HepG2 (cell line): ENCODE measurements at regions not wholly inside any gene's neighbourhood (a gene's known extent, or its start where the extent isn't known, plus 50 kb on each side); places are given as distances from the start of the nearest gene placed in this dataset.

ENCODE experiments used
- ATAC-seq: fragments of 200-7000 bp; cut with Tn5 transposase; 3 replicates; pipeline ENCODE4 v1.9.1; 2020; ENCODE audit warnings: mild to moderate bottlenecking, moderate library complexity
- BruUV-seq: library from RNA; stranded (reverse); fragments of 400-500 nt; replicated peaks from 2 replicates; lab custom pipeline; 2021; lab: Mats Ljungman, UMichigan
- CTCF ChIA-PET: fragments of 300-600 bp; formaldehyde crosslinking; extraction: SDS; loops from one replicate; lab custom pipeline; 2021; ENCODE audit warnings: low total read pairs, inconsistent platforms, low intra/inter-chr PET ratio; lab: Yijun Ruan, JAX
- POLR2A ChIA-PET: fragments of 350-600 bp; sonication (Branson Sonifier 250); formaldehyde crosslinking; loops from one replicate; lab custom pipeline; 2020; ENCODE audit warnings: antibody characterized with exemption, inconsistent platforms; lab: Yijun Ruan, JAX
- DNase-seq: peaks from one replicate; pipeline ENCODE4 v3.0.0-alpha.2; 2015; ENCODE audit warnings: low spot score
- FAIRE-seq: peaks from 3 replicates; lab custom pipeline; 2011; peaks lifted over from hg19 to GRCh38; lab: Jason Lieb, UNC
- H2AFZ ChIP-seq: one replicate; pipeline ENCODE4 v1.6.1; 2011; ENCODE audit warnings: low read length, inconsistent platforms
- H3K27ac ChIP-seq: fragments of 300-600 bp; 3 replicates; pipeline ENCODE4 v1.8.0; 2011; ENCODE audit warnings: mixed run types, mild to moderate bottlenecking, mixed read lengths, low read length, inconsistent platforms; ENCODE audit not compliant: insufficient read depth; ENCODE audit errors: extremely low read length
- H3K27me3 ChIP-seq, 2 experiments: fragments of 200-600 bp in 1 of 2; 2 replicates in 1 of 2; 3 replicates in 1 of 2; pipeline versions ENCODE4 v1.6.0 to v1.8.0; 2011; ENCODE audit warnings: low read length in 2 of 2, mild to moderate bottlenecking in 2 of 2, moderate library complexity in 2 of 2, inconsistent platforms in 1 of 2; ENCODE audit not compliant: insufficient read depth in 2 of 2, control insufficient read depth in 1 of 2
- H3K36me3 ChIP-seq, 2 experiments: fragments of 200-600 bp in 1 of 2; replicated peaks in 1 of 2; 2 replicates in 1 of 2; 3 replicates in 1 of 2; pipeline versions ENCODE4 v1.5.1 to v1.8.0; 2011; ENCODE audit warnings: low read length in 2 of 2, inconsistent platforms in 1 of 2; ENCODE audit not compliant: insufficient read depth in 2 of 2, control insufficient read depth in 1 of 2
- H3K4me1 ChIP-seq: 2 replicates; pipeline ENCODE4 v1.5.1; 2012; ENCODE audit warnings: low read length, inconsistent platforms; ENCODE audit not compliant: insufficient read depth
- H3K4me2 ChIP-seq: 2 replicates; pipeline ENCODE4 v1.6.0; 2011; ENCODE audit warnings: low read depth, low read length, inconsistent platforms
- H3K4me3 ChIP-seq, 3 experiments: fragments of 200-600 bp in 1 of 3; sonication (generic), shearing (Covaris generic) in 1 of 3; replicated peaks in 1 of 3; 2 replicates each; pipeline ENCODE4 v1.5.1; 2011 to 2016; ENCODE audit warnings: low read length in 3 of 3, inconsistent platforms in 2 of 3, low read depth in 2 of 3, mild to moderate bottlenecking in 2 of 3, control low read depth in 1 of 3, mixed read lengths in 1 of 3; ENCODE audit not compliant: insufficient read depth in 1 of 3
- H3K79me2 ChIP-seq: one replicate; pipeline ENCODE4 v1.6.1; 2011; ENCODE audit warnings: low read length, inconsistent platforms; ENCODE audit not compliant: insufficient read depth
- H3K9ac ChIP-seq: 2 replicates; pipeline ENCODE4 v1.6.0; 2011; ENCODE audit warnings: mild to moderate bottlenecking, low read depth, low read length, inconsistent platforms; ENCODE audit not compliant: insufficient read depth
- H3K9me3 ChIP-seq: 2 replicates; pipeline ENCODE4 v1.5.1; 2012; ENCODE audit warnings: mild to moderate bottlenecking, low read length
- H4K20me1 ChIP-seq: 2 replicates; pipeline ENCODE4 v1.6.0; 2011; ENCODE audit warnings: inconsistent platforms, mild to moderate bottlenecking, low read length, moderate library complexity; ENCODE audit not compliant: insufficient read depth
- ATM ChIP-seq: fragments of 450-650 bp; IDR thresholded peaks from 2 replicates; pipeline ENCODE4 v1.7.1; 2017; ENCODE audit warnings: mild to moderate bottlenecking, borderline replicate concordance
- HDAC2 ChIP-seq: sonication (generic); formaldehyde crosslinking; IDR thresholded peaks from 2 replicates; pipeline ENCODE4 v1.4.0; 2020; ENCODE audit warnings: missing genetic modification reagents
- STAG1 ChIP-seq: sonication (generic); formaldehyde crosslinking; IDR thresholded peaks from 2 replicates; pipeline ENCODE4 v1.4.0; 2020; ENCODE audit warnings: missing genetic modification reagents
- WGBS: methylation state at CpG from one replicate; pipeline ENCODE4 v1.1.6; 2017; ENCODE audit warnings: low lambda C conversion rate; 5-methylcytosine and 5-hydroxymethylcytosine counted together
- in situ Hi-C: cut with HindIII; loops from 2 replicates; pipeline ENCODE4 v1.10.0; 2017; ENCODE audit warnings: low pct_unique_long_range_greater_than_20kb; ENCODE audit not compliant: extremely low pct_ligation_motif_present
- intact Hi-C: fragments of 100-400 bp; cut with micrococcal nuclease; formaldehyde crosslinking; loops from one replicate; pipeline ENCODE4 v1.10.0; 2022; ENCODE audit not compliant: unreplicated experiment
- TF ChIP-seq, protein P1 (sequence below): sonication (generic); formaldehyde crosslinking; IDR thresholded peaks from 2 replicates; pipeline ENCODE4 v1.5.0; 2020; ENCODE audit warnings: mild to moderate bottlenecking, missing genetic modification reagents, moderate library complexity

- ATAC-seq: peak; percentile 73
These were observed 171.4 kb downstream of the NSUN3 start for GRCh38 chr3:94234177-94234788.

DNA sequence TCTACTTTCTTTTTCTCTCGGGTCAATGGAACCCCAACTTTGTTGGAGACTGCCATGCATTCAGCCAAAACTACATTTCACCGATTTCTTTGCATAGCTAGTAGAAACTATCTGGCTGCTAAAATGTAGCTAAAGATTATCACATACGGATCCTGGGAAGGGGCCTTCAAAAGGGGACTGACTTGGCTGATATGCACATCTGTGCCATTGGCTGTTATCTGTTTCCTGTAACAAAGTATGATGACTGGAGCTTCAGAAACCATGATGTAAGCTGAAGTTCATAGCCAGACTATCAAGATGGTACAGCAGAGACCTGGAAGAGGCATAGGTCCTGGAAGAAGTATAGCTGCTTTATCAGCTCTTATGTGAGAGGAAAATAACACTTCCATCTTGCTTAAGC is 179.1 kb downstream of the NSUN3 start:
- intact Hi-C loops: loop anchor here (10.0 kb wide), 1 partner anchor 237 kb away; no protein-coding TSS in a partner anchor
- no peaks in the 10 kb centered on the region for H3K9me3 ChIP-seq
- ChIA-PET POLR2A (no interaction called here), CTCF (no interaction called here)
- ATAC-seq (no peak), FAIRE-seq (no peak), DNase-seq (no peak)
- H3K4me2 ChIP-seq: no peak overlapping the region
- in situ Hi-C loops: no loop called here
- H3K79me2 ChIP-seq: no peaks in the 10 kb centered on the region
- H2AFZ ChIP-seq: no peak overlapping the region
- H3K27me3 ChIP-seq: no peaks in the 10 kb centered on the region; a peak in 1 of 5 replicates
- 1% methylated on average over 3 of the region's 3 CpGs for WGBS
- no peak overlapping the region for H3K9ac ChIP-seq
- TF ChIP-seq ATM: no peak
- no peaks in the 10 kb centered on the region for H3K36me3 ChIP-seq
- H3K4me1 ChIP-seq: no peaks in the 10 kb centered on the region
- H4K20me1 ChIP-seq: no peaks in the 10 kb centered on the region
- H3K27ac ChIP-seq: no peak overlapping the region
- no peak overlapping the region for H3K4me3 ChIP-seq
- BruUV-seq: no TSS peak

More at GRCh38 chr3:94234177-94234788, 171.4 kb downstream of the NSUN3 start:
- H3K9me3 ChIP-seq: no peaks in the 10 kb centered on the region
- no peak overlapping the region for H3K9ac ChIP-seq
- intact Hi-C loops (no loop called here), in situ Hi-C loops (no loop called here)
- TF ChIP-seq HDAC2 (CRISPR knock-in tag) (no peak), STAG1 (CRISPR knock-in tag) (peak; percentile 46)
- TF ChIP-seq, protein P1, sequence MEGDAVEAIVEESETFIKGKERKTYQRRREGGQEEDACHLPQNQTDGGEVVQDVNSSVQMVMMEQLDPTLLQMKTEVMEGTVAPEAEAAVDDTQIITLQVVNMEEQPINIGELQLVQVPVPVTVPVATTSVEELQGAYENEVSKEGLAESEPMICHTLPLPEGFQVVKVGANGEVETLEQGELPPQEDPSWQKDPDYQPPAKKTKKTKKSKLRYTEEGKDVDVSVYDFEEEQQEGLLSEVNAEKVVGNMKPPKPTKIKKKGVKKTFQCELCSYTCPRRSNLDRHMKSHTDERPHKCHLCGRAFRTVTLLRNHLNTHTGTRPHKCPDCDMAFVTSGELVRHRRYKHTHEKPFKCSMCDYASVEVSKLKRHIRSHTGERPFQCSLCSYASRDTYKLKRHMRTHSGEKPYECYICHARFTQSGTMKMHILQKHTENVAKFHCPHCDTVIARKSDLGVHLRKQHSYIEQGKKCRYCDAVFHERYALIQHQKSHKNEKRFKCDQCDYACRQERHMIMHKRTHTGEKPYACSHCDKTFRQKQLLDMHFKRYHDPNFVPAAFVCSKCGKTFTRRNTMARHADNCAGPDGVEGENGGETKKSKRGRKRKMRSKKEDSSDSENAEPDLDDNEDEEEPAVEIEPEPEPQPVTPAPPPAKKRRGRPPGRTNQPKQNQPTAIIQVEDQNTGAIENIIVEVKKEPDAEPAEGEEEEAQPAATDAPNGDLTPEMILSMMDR (CRISPR knock-in tag): peak; percentile 60
- no TSS peak for BruUV-seq
- 22% methylated on average over 4 of the region's 4 CpGs for WGBS
- no peak overlapping the region for H3K4me2 ChIP-seq
- no peak overlapping the region for H2AFZ ChIP-seq
- POLR2A ChIA-PET: no interaction called here
- no peaks in the 10 kb centered on the region for H3K36me3 ChIP-seq
- no peak overlapping the region for H3K4me3 ChIP-seq
- CTCF ChIA-PET: no interaction called here
- no peaks in the 10 kb centered on the region for H3K27me3 ChIP-seq
- no peaks in the 10 kb centered on the region for H3K79me2 ChIP-seq
- H3K4me1 ChIP-seq: no peaks in the 10 kb centered on the region
- no peaks in the 10 kb centered on the region for H4K20me1 ChIP-seq
- DNase-seq: peak; percentile 16
- no peak overlapping the region for H3K27ac ChIP-seq
- peak; percentile 68 for FAIRE-seq
